H1 (cell line): ENCODE measurements at regions not wholly inside any gene's neighbourhood (a gene's known extent, or its start where the extent isn't known, plus 50 kb on each side); places are given as distances from the start of the nearest gene placed in this dataset.

Experiments
- CTCF ChIA-PET: fragments of 300-600 bp; sonication (Branson Sonifier 250); formaldehyde crosslinking; loops from one replicate; lab custom pipeline; 2021; ENCODE audit not compliant: partially characterized antibody; lab: Charles Lee
- POLR2A ChIA-PET: fragments of 300-600 bp; sonication (Branson Sonifier 250); formaldehyde crosslinking; loops from one replicate; lab custom pipeline; 2021; ENCODE audit warnings: inconsistent platforms; ENCODE audit not compliant: partially characterized antibody; lab: Charles Lee
- DNase-seq, 2 experiments: peaks; one replicate each; pipeline versions ENCODE4 v3.0.0 to v3.0.0-alpha.2; 2010 to 2022; ENCODE audit warnings: low spot score in 2 of 2, low read depth in 1 of 2, mixed read lengths in 1 of 2
- FAIRE-seq: peaks from 2 replicates; lab custom pipeline; 2011; peaks lifted over from hg19 to GRCh38; lab: Jason Lieb, UNC
- H2AFZ ChIP-seq: 2 replicates; pipeline ENCODE4 v1.8.1; 2012; ENCODE audit warnings: low read length, inconsistent platforms
- H2AK5ac ChIP-seq: 2 replicates; pipeline ENCODE4 v1.6.1; 2013; ENCODE audit warnings: low read depth, low read length
- H2BK120ac ChIP-seq: replicated peaks from 2 replicates; pipeline ENCODE3; 2013; ENCODE audit warnings: low read depth, low read length, inconsistent platforms
- H2BK12ac ChIP-seq: 2 replicates; pipeline ENCODE4 v1.6.1; 2013; ENCODE audit warnings: low read depth, low read length
- H2BK15ac ChIP-seq: 2 replicates; pipeline ENCODE4 v1.6.1; 2013; ENCODE audit warnings: low read length
- H2BK20ac ChIP-seq: 2 replicates; pipeline ENCODE4 v1.6.1; 2013; ENCODE audit warnings: low read length
- H2BK5ac ChIP-seq: 2 replicates; pipeline ENCODE4 v1.6.1; 2013; ENCODE audit warnings: low read depth, low read length
- H3K14ac ChIP-seq: 2 replicates; pipeline ENCODE4 v1.6.1; 2013; ENCODE audit warnings: inconsistent platforms; ENCODE audit not compliant: insufficient read length
- H3K18ac ChIP-seq: 2 replicates; pipeline ENCODE4 v1.6.1; 2013; ENCODE audit warnings: low read length; ENCODE audit errors: extremely low read depth
- H3K23ac ChIP-seq: 2 replicates; pipeline ENCODE4 v1.6.1; 2013; ENCODE audit warnings: inconsistent platforms; ENCODE audit not compliant: insufficient read length
- H3K23me2 ChIP-seq: 2 replicates; pipeline ENCODE4 v1.6.1; 2013; ENCODE audit warnings: low read depth, low read length
- H3K27ac ChIP-seq: 2 replicates; pipeline ENCODE4 v1.6.1; 2011; ENCODE audit warnings: low read depth, low read length, inconsistent platforms
- H3K27me3 ChIP-seq, 4 experiments: replicated peaks in 1 of 4; 1 replicate in 1 of 4; 2 replicates in 3 of 4; pipeline versions ENCODE4 v1.6.1 to v1.8.1; 2011 to 2013; ENCODE audit warnings: low read length in 3 of 4, mild to moderate bottlenecking in 3 of 4, inconsistent platforms in 2 of 4, mixed read lengths in 2 of 4, moderate library complexity in 1 of 4; ENCODE audit not compliant: control insufficient read depth in 3 of 4, insufficient read depth in 3 of 4; ENCODE audit errors: extremely low read depth in 1 of 4
- H3K36me3 ChIP-seq, 4 experiments: 2 replicates each; pipeline versions ENCODE4 v1.6.1 to v1.8.1; 2011 to 2013; ENCODE audit warnings: mild to moderate bottlenecking in 4 of 4, low read length in 3 of 4, moderate library complexity in 2 of 4, control low read depth in 1 of 4, inconsistent platforms in 1 of 4; ENCODE audit not compliant: insufficient read depth in 4 of 4, control insufficient read depth in 2 of 4
- H3K4ac ChIP-seq: replicated peaks from 2 replicates; pipeline ENCODE3; 2013; ENCODE audit warnings: low read length, low read depth, mixed read lengths, inconsistent platforms; ENCODE audit not compliant: insufficient read length
- H3K4me1 ChIP-seq, 4 experiments: replicated peaks in 1 of 4; 1 replicate in 1 of 4; 2 replicates in 3 of 4; pipeline versions ENCODE4 v1.6.1 to v1.8.1; 2011 to 2013; ENCODE audit warnings: low read length in 3 of 4, inconsistent platforms in 2 of 4, mixed read lengths in 1 of 4; ENCODE audit not compliant: insufficient read depth in 4 of 4, control insufficient read depth in 3 of 4
- H3K4me2 ChIP-seq, 2 experiments: 2 replicates each; pipeline versions ENCODE4 v1.6.1 to v1.8.1; 2011 to 2013; ENCODE audit warnings: low read depth in 2 of 2, low read length in 2 of 2, control low read depth in 1 of 2, inconsistent platforms in 1 of 2, mild to moderate bottlenecking in 1 of 2; ENCODE audit not compliant: insufficient read depth in 1 of 2
- H3K4me3 ChIP-seq, 4 experiments: fragments of 200-600, 300-600 bp in 1 of 4; sonication (generic), shearing (Covaris generic), sonication (Bioruptor Twin) in 1 of 4; 2 replicates each; pipeline versions ENCODE4 v1.5.1 to v1.8.1; 2011 to 2016; ENCODE audit warnings: low read length in 4 of 4, low read depth in 3 of 4, control low read depth in 2 of 4, inconsistent platforms in 2 of 4, mild to moderate bottlenecking in 2 of 4, mixed read lengths in 1 of 4, moderate library complexity in 1 of 4; ENCODE audit not compliant: insufficient read depth in 2 of 4; ENCODE audit errors: extremely low read depth in 1 of 4
- H3K56ac ChIP-seq: replicated peaks from 2 replicates; pipeline ENCODE3; 2013; ENCODE audit warnings: low read depth, mild to moderate bottlenecking, mixed read lengths, low read length, inconsistent platforms; ENCODE audit not compliant: insufficient read length
- H3K79me1 ChIP-seq: 2 replicates; pipeline ENCODE4 v1.6.1; 2013; ENCODE audit warnings: low read depth, low read length, control low read depth
- H3K79me2 ChIP-seq, 2 experiments: 2 replicates each; pipeline versions ENCODE4 v1.6.1 to v1.8.1; 2012 to 2013; ENCODE audit warnings: low read length in 2 of 2, mild to moderate bottlenecking in 2 of 2, inconsistent platforms in 1 of 2; ENCODE audit not compliant: insufficient read depth in 2 of 2, control insufficient read depth in 1 of 2
- H3K9ac ChIP-seq, 4 experiments: replicated peaks in 1 of 4; 1 replicate in 1 of 4; 2 replicates in 3 of 4; pipeline versions ENCODE4 v1.6.1 to v1.8.1; 2011 to 2013; ENCODE audit warnings: low read depth in 3 of 4, low read length in 3 of 4, control low read depth in 2 of 4, mild to moderate bottlenecking in 2 of 4, moderate library complexity in 2 of 4, inconsistent platforms in 1 of 4; ENCODE audit errors: extremely low read depth in 1 of 4
- H3K9me3 ChIP-seq, 2 experiments: 2 replicates each; pipeline versions ENCODE4 v1.6.1 to v1.8.1; 2012 to 2013; ENCODE audit warnings: mild to moderate bottlenecking in 2 of 2, moderate library complexity in 2 of 2, control low read depth in 1 of 2, inconsistent platforms in 1 of 2, low read depth in 1 of 2, low read length in 1 of 2, mixed read lengths in 1 of 2; ENCODE audit not compliant: insufficient read depth in 2 of 2
- H4K20me1 ChIP-seq, 2 experiments: replicated peaks in 1 of 2; 2 replicates each; pipeline versions ENCODE3 to v1.8.1; 2011 to 2013; ENCODE audit warnings: inconsistent platforms in 2 of 2, low read length in 2 of 2, mild to moderate bottlenecking in 1 of 2; ENCODE audit not compliant: insufficient read depth in 2 of 2, control insufficient read depth in 1 of 2
- H4K5ac ChIP-seq: 2 replicates; pipeline ENCODE4 v1.6.1; 2013; ENCODE audit warnings: low read length, low read depth, mixed read lengths, inconsistent platforms; ENCODE audit not compliant: insufficient read length
- H4K8ac ChIP-seq: 2 replicates; pipeline ENCODE4 v1.8.0; 2013; ENCODE audit warnings: mild to moderate bottlenecking, moderate library complexity, low read length, inconsistent platforms; ENCODE audit not compliant: insufficient read depth; ENCODE audit errors: extremely low read depth
- H4K91ac ChIP-seq: replicated peaks from 2 replicates; pipeline ENCODE3; 2013; ENCODE audit warnings: low read length, mixed read lengths, inconsistent platforms; ENCODE audit not compliant: insufficient read length
- EP300 ChIP-seq, 2 experiments: IDR thresholded peaks; 1 replicate in 1 of 2; 2 replicates in 1 of 2; pipeline ENCODE4 v1.6.1; 2011 to 2012; ENCODE audit warnings: low read depth in 2 of 2, low read length in 2 of 2, mild to moderate bottlenecking in 2 of 2, borderline replicate concordance in 1 of 2, inconsistent platforms in 1 of 2, moderate library complexity in 1 of 2
- GTF2F1 ChIP-seq: IDR thresholded peaks from 2 replicates; pipeline ENCODE4 v1.6.1; 2012; ENCODE audit warnings: low read depth, low read length, improper control_type of control experiment, borderline replicate concordance
- HDAC2 ChIP-seq, 2 experiments: fragments of 300-600 bp in 1 of 2; sonication (generic) in 1 of 2; IDR thresholded peaks; 2 replicates each; pipeline ENCODE4 v1.6.1; 2011 to 2012; ENCODE audit warnings: low read depth in 2 of 2, low read length in 2 of 2, mild to moderate bottlenecking in 2 of 2, moderate library complexity in 2 of 2, borderline replicate concordance in 1 of 2, inconsistent platforms in 1 of 2
- RFX5 ChIP-seq: IDR thresholded peaks from 2 replicates; pipeline ENCODE4 v1.6.1; 2011; ENCODE audit warnings: low read depth, low read length, improper control_type of control experiment, borderline replicate concordance
- SAP30 ChIP-seq: fragments of 300-600 bp; sonication (generic); IDR thresholded peaks from 2 replicates; pipeline ENCODE4 v1.7.1; 2012; ENCODE audit warnings: low read length, moderate library complexity, mild to moderate bottlenecking, inconsistent platforms; ENCODE audit not compliant: insufficient read depth, insufficient replicate concordance
- SIX5 ChIP-seq: IDR thresholded peaks from 2 replicates; pipeline ENCODE4 v1.6.1; 2011; ENCODE audit warnings: mild to moderate bottlenecking, low read depth, low read length
- TAF1 ChIP-seq: IDR thresholded peaks from 2 replicates; pipeline ENCODE4 v1.6.1; 2011; ENCODE audit warnings: mild to moderate bottlenecking, low read depth, low read length
- ZNF274 ChIP-seq: IDR thresholded peaks from 2 replicates; pipeline ENCODE4 v1.7.0; 2012; ENCODE audit warnings: low read length, borderline replicate concordance; ENCODE audit errors: extremely low read depth
- TF ChIP-seq, protein P1 (sequence below): IDR thresholded peaks from 2 replicates; pipeline ENCODE4 v1.6.1; 2012; ENCODE audit warnings: low read length, inconsistent platforms

- Histone ChIP-seq H3K27ac (no peak overlapping the region), H4K5ac (no peak overlapping the region), H2AK5ac (no peak overlapping the region), H2BK5ac (no peak overlapping the region), H3K36me3 (no peaks in the 10 kb centered on the region), H3K14ac (no peak overlapping the region), H4K91ac (no peak overlapping the region), H3K27me3 (no peaks in the 10 kb centered on the region), H3K9me3 (no peaks in the 10 kb centered on the region), H3K18ac (no peak overlapping the region), H4K20me1 (no peaks in the 10 kb centered on the region), H3K79me1 (no peaks in the 10 kb centered on the region), H3K79me2 (no peaks in the 10 kb centered on the region), H3K4ac (no peak overlapping the region), H2BK15ac (no peak overlapping the region), H3K4me2 (no peak overlapping the region), H3K56ac (no peak overlapping the region), H3K23me2 (no peaks in the 10 kb centered on the region), H4K8ac (no peak overlapping the region), H3K23ac (no peak overlapping the region), H2BK120ac (no peak overlapping the region), H3K4me1 (no peaks in the 10 kb centered on the region), H3K4me3 (no peak overlapping the region), H2AFZ (no peak overlapping the region), H3K9ac (no peak overlapping the region), H2BK20ac (no peak overlapping the region), H2BK12ac (no peak overlapping the region)
- POLR2A ChIA-PET, result no interaction called here
- TF ChIP-seq ZNF274 (no peak), EP300 (IDR thresholded peaks at IDR 0.05; ENCODE audit: borderline replicate concordance in 1 of 2, low read depth in 2 of 2, low read length in 2 of 2) (no peak), TAF1 (no peak), SIX5 (no peak), HDAC2 (IDR thresholded peaks at IDR 0.05; ENCODE audit: borderline replicate concordance in 1 of 2, low read depth in 2 of 2, low read length in 2 of 2) (no peak), RFX5 (no peak), SAP30 (no peak), GTF2F1 (no peak)
- TF ChIP-seq, protein P1, sequence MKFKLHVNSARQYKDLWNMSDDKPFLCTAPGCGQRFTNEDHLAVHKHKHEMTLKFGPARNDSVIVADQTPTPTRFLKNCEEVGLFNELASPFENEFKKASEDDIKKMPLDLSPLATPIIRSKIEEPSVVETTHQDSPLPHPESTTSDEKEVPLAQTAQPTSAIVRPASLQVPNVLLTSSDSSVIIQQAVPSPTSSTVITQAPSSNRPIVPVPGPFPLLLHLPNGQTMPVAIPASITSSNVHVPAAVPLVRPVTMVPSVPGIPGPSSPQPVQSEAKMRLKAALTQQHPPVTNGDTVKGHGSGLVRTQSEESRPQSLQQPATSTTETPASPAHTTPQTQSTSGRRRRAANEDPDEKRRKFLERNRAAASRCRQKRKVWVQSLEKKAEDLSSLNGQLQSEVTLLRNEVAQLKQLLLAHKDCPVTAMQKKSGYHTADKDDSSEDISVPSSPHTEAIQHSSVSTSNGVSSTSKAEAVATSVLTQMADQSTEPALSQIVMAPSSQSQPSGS, result no peak
- no peak for DNase-seq
- CTCF ChIA-PET, result no interaction called here
- no peak for FAIRE-seq
Measured at GRCh38 chr3:13976469-13976868, 96.6 kb upstream of the WNT7A start.
